B cell (primary cell): ENCODE measurements at regions not wholly inside any gene's neighbourhood (a gene's known extent, or its start where the extent isn't known, plus 50 kb on each side); places are given as distances from the start of the nearest gene placed in this dataset.

Source experiments
- CTCF ChIP-seq: fragments of 200-600 bp; IDR thresholded peaks from one replicate; pipeline ENCODE4 v1.8.0; 2022; ENCODE audit warnings: antibody characterized with exemption, mild to moderate bottlenecking
- EZH2 ChIP-seq: IDR thresholded peaks from 2 replicates; pipeline ENCODE4 v1.6.1; 2012; ENCODE audit warnings: borderline replicate concordance, low read depth, mild to moderate bottlenecking, moderate library complexity, low read length; ENCODE audit not compliant: insufficient read depth, poor library complexity, severe bottlenecking

- TF ChIP-seq CTCF (no peak), EZH2 (no peak)
Observed at GRCh38 chr3:103672346-103672745, 1237.5 kb downstream of the ZPLD1 start.
